GM23248 (cell line): ENCODE measurements at regions not wholly inside any gene's neighbourhood (a gene's known extent, or its start where the extent isn't known, plus 50 kb on each side); places are given as distances from the start of the nearest gene placed in this dataset.

Experiments
- DNase-seq: peaks from one replicate; pipeline ENCODE4 v3.0.0-alpha.2; 2015
- H2AFZ ChIP-seq: fragments of 200-600 bp; sonication (generic); 2 replicates; pipeline ENCODE4 v1.6.1; 2016; ENCODE audit warnings: antibody characterized with exemption
- H3F3A ChIP-seq: fragments of 200-600 bp; sonication (generic); 2 replicates; pipeline ENCODE4 v1.6.1; 2016; ENCODE audit warnings: mild to moderate bottlenecking, antibody characterized with exemption, mixed run types; ENCODE audit not compliant: insufficient read depth
- H3K27ac ChIP-seq: fragments of 200-600 bp; sonication (generic); 2 replicates; pipeline ENCODE4 v1.5.1; 2016; ENCODE audit warnings: mild to moderate bottlenecking
- H3K27me3 ChIP-seq: fragments of 200-600 bp; sonication (generic); replicated peaks from 2 replicates; pipeline ENCODE4 v1.6.1; 2016; ENCODE audit warnings: mild to moderate bottlenecking; ENCODE audit not compliant: insufficient read depth
- H3K36me3 ChIP-seq: fragments of 200-600 bp; sonication (generic); 2 replicates; pipeline ENCODE4 v1.6.1; 2016; ENCODE audit warnings: low read depth, mild to moderate bottlenecking
- H3K4me1 ChIP-seq: fragments of 200-600 bp; sonication (generic); 2 replicates; pipeline ENCODE4 v1.6.1; 2016; ENCODE audit warnings: mild to moderate bottlenecking; ENCODE audit not compliant: insufficient read depth
- H3K4me2 ChIP-seq: fragments of 200-600 bp; sonication (generic); one replicate; pipeline ENCODE4 v1.6.1; 2016; ENCODE audit warnings: mild to moderate bottlenecking; ENCODE audit not compliant: unreplicated experiment
- H3K4me3 ChIP-seq: fragments of 200-600 bp; sonication (generic); 2 replicates; pipeline ENCODE4 v1.5.1; 2016; ENCODE audit warnings: mild to moderate bottlenecking
- H3K79me2 ChIP-seq: fragments of 200-600 bp; sonication (generic); 2 replicates; pipeline ENCODE4 v1.6.1; 2016; ENCODE audit warnings: mild to moderate bottlenecking; ENCODE audit not compliant: insufficient read depth
- H3K9ac ChIP-seq: fragments of 200-600 bp; sonication (generic); 2 replicates; pipeline ENCODE4 v1.6.1; 2016; ENCODE audit warnings: mild to moderate bottlenecking
- H3K9me2 ChIP-seq: fragments of 200-600 bp; sonication (generic); 2 replicates; pipeline ENCODE4 v1.6.1; 2016; ENCODE audit warnings: mixed run types, mild to moderate bottlenecking, moderate library complexity; ENCODE audit not compliant: insufficient read depth
- H3K9me3 ChIP-seq: fragments of 200-600 bp; sonication (generic); one replicate; pipeline ENCODE4 v1.6.1; 2017; ENCODE audit warnings: low read depth
- H4K20me1 ChIP-seq: fragments of 200-600 bp; sonication (generic); 2 replicates; pipeline ENCODE4 v1.6.0; 2016; ENCODE audit not compliant: insufficient read depth
- EZH2 ChIP-seq: fragments of 200-600 bp; sonication (generic); IDR thresholded peaks from 2 replicates; pipeline ENCODE4 v1.6.1; 2018; ENCODE audit warnings: antibody characterized with exemption, mild to moderate bottlenecking; ENCODE audit not compliant: insufficient read depth, poor library complexity, severe bottlenecking
- EZH2phosphoT487 ChIP-seq: fragments of 200-600 bp; sonication (generic); IDR thresholded peaks from 2 replicates; pipeline ENCODE4 v1.6.1; 2018; ENCODE audit warnings: antibody characterized with exemption, moderate library complexity, mild to moderate bottlenecking, low read depth; ENCODE audit not compliant: insufficient read depth
- WGBS, 2 experiments: methylation state at CpG; one replicate each; pipeline ENCODE4 v1.1.6; 2015 to 2017; ENCODE audit warnings: low lambda C conversion rate in 2 of 2, low coverage in 1 of 2; ENCODE audit errors: missing lambda C conversion rate in 2 of 2; 5-methylcytosine and 5-hydroxymethylcytosine counted together
- in situ Hi-C: fragments of 300-500 bp; cut with MboI; formaldehyde crosslinking; loops from 2 replicates; pipeline ENCODE4 v1.15.0; 2020

- Histone ChIP-seq H3K9me3 (no peaks in the 10 kb centered on the region), H2AFZ (no peak overlapping the region), H3K4me3 (no peak overlapping the region), H3F3A (no peaks in the 10 kb centered on the region), H3K9ac (no peak overlapping the region), H3K27me3 (no peaks in the 10 kb centered on the region), H3K9me2 (no peaks in the 10 kb centered on the region), H3K27ac (no peak overlapping the region), H3K79me2 (no peaks in the 10 kb centered on the region), H3K36me3 (no peaks in the 10 kb centered on the region), H4K20me1 (no peaks in the 10 kb centered on the region), H3K4me2 (no peak overlapping the region), H3K4me1 (0 out of 2 replicates have a peak, but pooled peaks cover 7% of the 10 kb centered on the region)
- WGBS, 2 experiments = 70 to 71% methylated on average over 9 of the region's 9 CpGs
- no peak for DNase-seq
- TF ChIP-seq EZH2 (no peak), EZH2phosphoT487 (no peak)
- in situ Hi-C loops = no loop called here
These were observed 364.3 kb upstream of the CDH10 start for GRCh38 chr5:25009063-25009462.

DNA sequence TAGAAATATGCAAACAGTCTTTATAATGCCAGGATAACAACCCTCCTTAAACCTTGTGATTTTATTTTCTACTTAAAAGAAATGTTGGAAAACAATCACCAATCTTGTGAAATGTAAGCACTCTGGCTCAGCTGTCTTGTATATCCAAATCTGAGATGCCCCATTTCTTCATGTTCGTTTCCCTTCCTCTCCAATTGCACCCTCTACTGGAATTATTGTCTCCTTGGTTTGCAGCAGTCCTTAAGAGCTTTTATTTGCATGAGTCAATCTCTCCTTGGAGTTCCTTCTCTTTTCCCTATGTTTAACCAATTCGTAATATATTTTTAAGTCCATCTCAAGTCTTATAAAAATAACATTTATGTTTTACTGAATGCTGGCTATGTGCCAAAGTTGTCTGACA is 362.0 kb upstream of the CDH10 start:
- Histone ChIP-seq H4K20me1 (no peaks in the 10 kb centered on the region), H3F3A (no peaks in the 10 kb centered on the region), H3K9ac (no peak overlapping the region), H3K79me2 (no peaks in the 10 kb centered on the region), H3K9me3 (no peaks in the 10 kb centered on the region), H3K9me2 (no peaks in the 10 kb centered on the region), H3K36me3 (no peaks in the 10 kb centered on the region), H2AFZ (peak overlapping the region; percentile 15; the same call in 1 of the 2 replicates), H3K4me3 (no peak overlapping the region), H3K27ac (no peak overlapping the region), H3K4me2 (no peak overlapping the region), H3K27me3 (no peaks in the 10 kb centered on the region), H3K4me1 (0 out of 2 replicates have a peak, but pooled peaks cover 7% of the 10 kb centered on the region)
- 1 to 16% methylated on average over 2 of the region's 2 CpGs for WGBS, 2 experiments
- DNase-seq = peak; percentile 82
- in situ Hi-C loops = no loop called here
- TF ChIP-seq EZH2phosphoT487 = no peak
- no peak for TF ChIP-seq EZH2

DNA sequence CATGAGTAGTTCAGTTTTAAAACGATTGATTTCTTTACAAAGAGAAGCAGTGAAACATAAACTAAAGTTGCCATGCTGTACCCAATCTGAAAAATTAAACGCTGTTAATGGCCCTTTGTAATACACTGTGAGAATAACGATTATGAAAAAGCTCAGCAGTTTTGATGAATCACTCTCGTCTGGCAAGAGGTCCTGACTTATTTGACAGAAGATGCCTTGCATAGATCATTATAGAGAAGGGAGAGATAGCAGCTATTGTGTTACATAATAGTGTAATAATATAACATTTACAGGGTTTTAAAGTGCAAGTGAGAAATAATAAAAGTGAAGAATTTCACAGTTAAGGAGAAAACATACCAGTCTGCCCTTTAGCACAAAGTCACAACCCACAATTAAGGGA is 361.5 kb upstream of the CDH10 start:
- H3K4me1 ChIP-seq = 0 out of 2 replicates have a peak, but pooled peaks cover 7% of the 10 kb centered on the region
- H3K4me2 ChIP-seq = no peak overlapping the region
- H4K20me1 ChIP-seq = no peaks in the 10 kb centered on the region
- H3K27me3 ChIP-seq = no peaks in the 10 kb centered on the region
- H3K4me3 ChIP-seq = no peak overlapping the region
- DNase-seq = no peak
- WGBS, 2 experiments = 2% methylated on average over 4 of the region's 4 CpGs
- TF ChIP-seq EZH2phosphoT487 = no peak
- TF ChIP-seq EZH2 = no peak
- H3K9me3 ChIP-seq = no peaks in the 10 kb centered on the region
- no peaks in the 10 kb centered on the region for H3F3A ChIP-seq
- in situ Hi-C loops = no loop called here
- no peak overlapping the region for H3K27ac ChIP-seq
- no peak overlapping the region for H3K9ac ChIP-seq
- H3K36me3 ChIP-seq = no peaks in the 10 kb centered on the region
- no peaks in the 10 kb centered on the region for H3K9me2 ChIP-seq
- H2AFZ ChIP-seq = peak overlapping the region; percentile 15; the same call in 1 of the 2 replicates
- H3K79me2 ChIP-seq = no peaks in the 10 kb centered on the region

GRCh38 chr5:25005431-25005830 is 360.7 kb upstream of the CDH10 start:
- Histone ChIP-seq H3K79me2 (no peaks in the 10 kb centered on the region), H3K4me3 (no peak overlapping the region), H2AFZ (no peak overlapping the region), H3K27ac (no peak overlapping the region), H3K4me1 (0 out of 2 replicates have a peak, but pooled peaks cover 7% of the 10 kb centered on the region), H3K4me2 (no peak overlapping the region), H3K27me3 (no peaks in the 10 kb centered on the region), H3K36me3 (no peaks in the 10 kb centered on the region), H4K20me1 (no peaks in the 10 kb centered on the region), H3K9me3 (no peaks in the 10 kb centered on the region), H3F3A (no peaks in the 10 kb centered on the region), H3K9ac (no peak overlapping the region), H3K9me2 (no peaks in the 10 kb centered on the region)
- no peak for TF ChIP-seq EZH2
- no peak for TF ChIP-seq EZH2phosphoT487
- 33 to 41% methylated on average over 3 of the region's 3 CpGs for WGBS, 2 experiments
- in situ Hi-C loops = no loop called here
- DNase-seq = no peak

GRCh38 chr5:25002371-25002770 is 357.6 kb upstream of the CDH10 start:
- no peak overlapping the region for H3K9ac ChIP-seq
- no peak overlapping the region for H3K27ac ChIP-seq
- no peak overlapping the region for H2AFZ ChIP-seq
- H3K4me2 ChIP-seq = no peak overlapping the region
- no peaks in the 10 kb centered on the region for H3K9me3 ChIP-seq
- H3K79me2 ChIP-seq = no peaks in the 10 kb centered on the region
- H3K9me2 ChIP-seq = no peaks in the 10 kb centered on the region
- H3F3A ChIP-seq = no peaks in the 10 kb centered on the region
- no peaks in the 10 kb centered on the region for H3K36me3 ChIP-seq
- 63 to 68% methylated on average over 1 of the region's 1 CpG for WGBS, 2 experiments
- no peaks in the 10 kb centered on the region for H4K20me1 ChIP-seq
- no peak overlapping the region for H3K4me3 ChIP-seq
- H3K4me1 ChIP-seq = 0 out of 2 replicates have a peak, but pooled peaks cover 7% of the 10 kb centered on the region
- no peak for DNase-seq
- H3K27me3 ChIP-seq = no peaks in the 10 kb centered on the region
- TF ChIP-seq EZH2phosphoT487 = no peak
- TF ChIP-seq EZH2 = no peak
- in situ Hi-C loops = no loop called here
